ENCODE measurements at regions not wholly inside any gene's neighbourhood (a gene's known extent, or its start where the extent isn't known, plus 50 kb on each side); places are given as distances from the start of the nearest gene placed in this dataset.

GRCh38 chr11:123258877-123259276 lies 63.8 kb upstream of the CLMP start:
- 84 to 97% methylated on average over 2 of the region's 2 CpGs for WGBS, 2 donors
- no peak overlapping the region for H3K27ac ChIP-seq
- intact Hi-C loops (cut with DNase I), result no loop called here
- no peak for DNase-seq
- TF ChIP-seq CTCF (IDR thresholded peaks at IDR 0.05) (no peak), POLR2A (IDR thresholded peaks at IDR 0.05) (no peak)
- no peaks in the 10 kb centered on the region for H3K9me3 ChIP-seq
- no peaks in the 10 kb centered on the region for H3K27me3 ChIP-seq
- peaks cover 4 to 5% of the 10 kb centered on the region in 2 donors for H3K4me1 ChIP-seq
- H3K36me3 ChIP-seq, result no peaks in the 10 kb centered on the region
- H3K4me3 ChIP-seq (replicated peaks in 1 of 3), result no peak overlapping the region

GRCh38 chr11:123257370-123257769 lies 62.3 kb upstream of the CLMP start:
- 90 to 94% methylated on average over 5 of the region's 5 CpGs for WGBS, 2 donors
- DNase-seq, result no peak
- intact Hi-C loops (cut with DNase I), result no loop called here

GRCh38 chr11:123255909-123256308 lies 60.9 kb upstream of the CLMP start:
- WGBS, 2 donors, result 42 to 44% methylated on average over 8 of the region's 8 CpGs
- H3K4me3 ChIP-seq (replicated peaks in 1 of 3), result no peak overlapping the region
- no peak overlapping the region for H3K27ac ChIP-seq
- intact Hi-C loops (cut with DNase I), result no loop called here
- no peaks in the 10 kb centered on the region for H3K36me3 ChIP-seq
- no peaks in the 10 kb centered on the region for H3K9me3 ChIP-seq
- no peaks in the 10 kb centered on the region for H3K27me3 ChIP-seq
- DNase-seq, result no peak
- H3K4me1 ChIP-seq, result peaks cover 0 to 3% of the 10 kb centered on the region in 2 donors
- TF ChIP-seq CTCF (IDR thresholded peaks at IDR 0.05), result no peak

More at GRCh38 chr11:123257370-123257769, 62.3 kb upstream of the CLMP start:
- Histone ChIP-seq H3K9me3 (no peaks in the 10 kb centered on the region), H3K27ac (no peak overlapping the region), H3K4me1 (peaks cover 4 to 5% of the 10 kb centered on the region in 2 donors), H3K4me3 (replicated peaks in 1 of 3) (no peak overlapping the region), H3K27me3 (no peaks in the 10 kb centered on the region), H3K36me3 (no peaks in the 10 kb centered on the region)
- TF ChIP-seq POLR2A (IDR thresholded peaks at IDR 0.05) (no peak), CTCF (IDR thresholded peaks at IDR 0.05) (no peak)

- no peak for TF ChIP-seq POLR2A (IDR thresholded peaks at IDR 0.05)
- no peak for TF ChIP-seq CTCF (IDR thresholded peaks at IDR 0.05)
- H3K27me3 ChIP-seq, result no peaks in the 10 kb centered on the region
- H3K27ac ChIP-seq, result no peak overlapping the region
- H3K4me1 ChIP-seq, result peaks cover 0 to 3% of the 10 kb centered on the region in 2 donors
- H3K9me3 ChIP-seq, result no peaks in the 10 kb centered on the region
- WGBS, 2 donors, result 96 to 98% methylated on average over 3 of the region's 3 CpGs
- DNase-seq, result no peak
- no peak overlapping the region for H3K4me3 ChIP-seq (replicated peaks in 1 of 3)
- intact Hi-C loops (cut with DNase I), result no loop called here
- H3K36me3 ChIP-seq, result no peaks in the 10 kb centered on the region
Observed at GRCh38 chr11:123254357-123254756, 59.3 kb upstream of the CLMP start.

- WGBS, 2 donors, result 82 to 94% methylated on average over 3 of the region's 3 CpGs
- Histone ChIP-seq H3K9me3 (no peaks in the 10 kb centered on the region), H3K27me3 (no peaks in the 10 kb centered on the region), H3K36me3 (no peaks in the 10 kb centered on the region), H3K4me1 (peaks cover 0 to 3% of the 10 kb centered on the region in 2 donors), H3K4me3 (replicated peaks in 1 of 3) (no peak overlapping the region), H3K27ac (no peak overlapping the region)
- no peak for DNase-seq
- intact Hi-C loops (cut with DNase I), result no loop called here
- no peak for TF ChIP-seq POLR2A (IDR thresholded peaks at IDR 0.05)
- no peak for TF ChIP-seq CTCF (IDR thresholded peaks at IDR 0.05)
Observed at GRCh38 chr11:123253911-123254310, 58.9 kb upstream of the CLMP start.

Data from thyroid gland (tissue), 4 donors.